ENCODE measurements at regions not wholly inside any gene's neighbourhood (a gene's known extent, or its start where the extent isn't known, plus 50 kb on each side); places are given as distances from the start of the nearest gene placed in this dataset.

DNA sequence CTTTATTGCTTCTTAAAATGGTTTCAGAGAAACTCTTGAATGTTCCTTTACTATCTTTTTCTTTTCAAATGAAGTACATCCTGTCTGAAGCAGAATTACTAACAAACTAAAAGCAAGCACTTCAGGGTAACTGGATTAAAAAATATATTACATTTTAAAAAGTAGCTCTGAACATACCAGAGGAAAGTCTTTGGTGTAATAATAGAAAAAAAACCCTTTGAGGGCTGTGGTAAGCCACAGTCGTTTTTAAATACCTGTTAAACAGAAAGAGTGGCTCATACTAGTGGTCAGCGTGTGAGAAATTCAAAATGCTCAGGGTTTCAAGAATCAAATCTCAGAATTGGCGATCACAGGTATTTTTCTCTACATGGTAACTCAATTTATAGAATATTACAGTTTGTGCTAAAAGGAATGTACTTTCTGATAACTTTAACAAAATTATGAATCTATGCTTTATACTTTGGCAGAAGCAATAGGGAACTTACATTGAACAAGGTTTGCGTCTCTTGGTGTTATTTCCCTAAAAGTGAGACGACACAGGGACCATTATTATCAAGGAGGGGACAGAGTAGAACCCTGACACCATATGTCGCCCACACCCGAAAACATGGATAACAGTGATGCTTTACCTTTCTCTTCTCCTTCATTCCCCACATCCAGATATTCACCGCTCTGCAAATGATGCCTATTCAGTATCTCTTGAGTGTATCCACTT, 97.0 kb upstream of the DPH5 start:
- no peak for DNase-seq
- no peak overlapping the region for H3K27ac ChIP-seq

DNA sequence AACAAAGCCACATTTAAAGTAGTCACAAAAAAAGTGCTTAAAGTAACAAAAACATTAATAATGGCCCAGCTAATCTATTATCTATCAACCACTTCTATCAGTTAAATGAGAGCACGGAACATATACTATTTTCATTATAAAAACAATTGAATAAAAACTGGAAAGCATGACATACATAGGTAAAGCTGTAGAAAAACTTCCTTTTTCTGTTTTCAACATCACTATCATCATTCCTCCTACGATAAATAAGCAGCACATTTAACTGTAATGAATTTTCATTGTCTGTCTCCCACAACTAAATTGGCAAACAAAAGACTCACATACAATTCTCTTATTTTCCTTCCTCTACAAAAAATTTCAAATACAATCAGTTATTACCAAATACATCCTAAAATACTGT, 96.4 kb upstream of the DPH5 start:
- H3K27me3 ChIP-seq (replicated peaks), result no peaks in the 10 kb centered on the region
- no peaks in the 10 kb centered on the region for H3K36me3 ChIP-seq (replicated peaks)
- in situ Hi-C loops (cut with HindIII; ENCODE audit: low pct_ligation_motif_present, low sequenced_read_pairs), result no loop called here
- H3K4me3 ChIP-seq (ENCODE audit: low read depth, low read length), result no peak overlapping the region
- DNase-seq, result no peak
- H3K27ac ChIP-seq, result no peak overlapping the region
- no peak for TF ChIP-seq CTCF (IDR thresholded peaks at IDR 0.05; ENCODE audit: low read depth, low read length, missing control alignments)

More for the DNA sequence above, 97.0 kb upstream of the DPH5 start:
- in situ Hi-C loops (cut with HindIII; ENCODE audit: low pct_ligation_motif_present, low sequenced_read_pairs), result no loop called here
- no peaks in the 10 kb centered on the region for H3K36me3 ChIP-seq (replicated peaks)
- no peak overlapping the region for H3K4me3 ChIP-seq (ENCODE audit: low read depth, low read length)
- no peak for TF ChIP-seq CTCF (IDR thresholded peaks at IDR 0.05; ENCODE audit: low read depth, low read length, missing control alignments)
- no peaks in the 10 kb centered on the region for H3K27me3 ChIP-seq (replicated peaks)

DNA sequence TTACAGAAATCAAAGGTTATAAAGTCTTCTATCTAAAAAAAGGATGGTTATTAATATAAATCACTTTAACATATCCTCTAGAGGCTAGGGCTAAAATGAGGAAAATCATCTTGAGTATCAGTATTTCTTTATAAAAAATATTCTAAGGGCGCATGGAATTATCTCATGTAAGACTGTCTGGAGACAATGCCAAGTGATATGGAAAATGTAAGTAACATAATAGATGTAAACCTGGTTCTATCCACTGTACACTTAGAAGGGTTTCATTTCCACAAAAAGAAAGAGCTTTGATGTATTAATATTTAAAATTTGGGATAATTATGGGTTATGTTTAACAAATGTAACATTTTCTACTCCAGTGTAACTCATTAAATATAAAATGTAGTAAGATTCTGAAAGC, 95.9 kb upstream of the DPH5 start:
- in situ Hi-C loops (cut with HindIII; ENCODE audit: low pct_ligation_motif_present, low sequenced_read_pairs), result no loop called here
- Histone ChIP-seq H3K27me3 (replicated peaks) (no peaks in the 10 kb centered on the region), H3K27ac (no peak overlapping the region), H3K4me3 (ENCODE audit: low read depth, low read length) (no peak overlapping the region), H3K36me3 (replicated peaks) (no peaks in the 10 kb centered on the region)
- DNase-seq, result no peak
- TF ChIP-seq CTCF (IDR thresholded peaks at IDR 0.05; ENCODE audit: low read depth, low read length, missing control alignments), result no peak

DNA sequence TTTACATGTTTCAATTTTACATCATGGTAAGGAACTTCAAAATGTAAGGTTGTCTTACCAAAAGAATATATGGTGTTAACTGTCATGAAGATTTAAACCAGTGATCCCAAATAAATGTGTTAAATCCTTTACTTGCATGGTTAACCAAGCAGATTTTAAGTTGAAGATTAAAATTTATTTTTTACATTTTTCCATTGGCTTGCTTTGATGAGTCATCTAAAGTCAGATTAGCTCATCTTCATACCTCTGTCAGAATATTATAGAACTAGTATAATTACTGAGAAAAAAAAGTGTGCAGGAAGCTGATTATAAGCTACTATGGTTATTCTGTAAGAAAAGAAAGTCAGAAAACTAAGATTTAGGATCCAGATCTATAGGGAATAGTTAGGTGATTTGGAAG, 95.3 kb upstream of the DPH5 start:
- in situ Hi-C loops (cut with HindIII; ENCODE audit: low pct_ligation_motif_present, low sequenced_read_pairs), result no loop called here
- TF ChIP-seq CTCF (IDR thresholded peaks at IDR 0.05; ENCODE audit: low read depth, low read length, missing control alignments), result no peak
- no peaks in the 10 kb centered on the region for H3K27me3 ChIP-seq (replicated peaks)
- no peak for DNase-seq
- no peak overlapping the region for H3K27ac ChIP-seq
- H3K4me3 ChIP-seq (ENCODE audit: low read depth, low read length), result no peak overlapping the region
- H3K36me3 ChIP-seq (replicated peaks), result no peaks in the 10 kb centered on the region

DNA sequence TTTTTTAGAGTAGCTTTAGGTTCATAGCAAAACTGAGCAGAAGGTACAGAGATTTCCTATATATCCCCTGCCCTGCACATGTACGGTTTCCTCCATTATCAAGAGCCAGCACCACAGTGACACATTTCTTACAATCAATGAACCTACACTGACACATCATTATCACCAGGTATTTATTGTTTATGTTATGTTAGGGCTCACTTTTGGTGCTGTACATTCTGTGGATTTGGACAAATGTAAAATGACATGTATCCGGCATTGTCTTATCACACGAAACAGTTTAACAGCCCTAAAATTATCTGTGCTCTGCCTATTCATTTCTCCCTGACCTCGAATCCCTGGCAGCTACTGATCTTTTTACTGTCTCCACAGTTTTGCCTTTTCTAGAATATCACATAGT, 93.7 kb upstream of the DPH5 start:
- Histone ChIP-seq H3K27ac (no peak overlapping the region), H3K4me3 (ENCODE audit: low read depth, low read length) (no peak overlapping the region), H3K36me3 (replicated peaks) (no peaks in the 10 kb centered on the region), H3K27me3 (replicated peaks) (no peaks in the 10 kb centered on the region)
- TF ChIP-seq CTCF (IDR thresholded peaks at IDR 0.05; ENCODE audit: low read depth, low read length, missing control alignments), result no peak
- no peak for DNase-seq
- in situ Hi-C loops (cut with HindIII; ENCODE audit: low pct_ligation_motif_present, low sequenced_read_pairs), result no loop called here

GRCh38 chr1:101116006-101116405, 90.4 kb upstream of the DPH5 start:
- H3K27me3 ChIP-seq (replicated peaks), result no peaks in the 10 kb centered on the region
- H3K27ac ChIP-seq, result no peak overlapping the region
- no peaks in the 10 kb centered on the region for H3K36me3 ChIP-seq (replicated peaks)
- no peak for TF ChIP-seq CTCF (IDR thresholded peaks at IDR 0.05; ENCODE audit: low read depth, low read length, missing control alignments)
- DNase-seq, result no peak
- no peak overlapping the region for H3K4me3 ChIP-seq (ENCODE audit: low read depth, low read length)
- in situ Hi-C loops (cut with HindIII; ENCODE audit: low pct_ligation_motif_present, low sequenced_read_pairs), result no loop called here

All from brain microvascular endothelial cell (primary cell).